Pancreas (tissue), 10 donors: ENCODE measurements at regions not wholly inside any gene's neighbourhood (a gene's known extent, or its start where the extent isn't known, plus 50 kb on each side); places are given as distances from the start of the nearest gene placed in this dataset.

Experiments
- ATAC-seq, 4 donors: fragments of 200-7000 bp; cut with Tn5 transposase; one replicate each; pipeline versions ENCODE4 v1.8.0 to v1.9.1; 2020; ENCODE audit warnings: mild to moderate bottlenecking in 4 of 4, moderate library complexity in 4 of 4
- DNase-seq, 6 donors: peaks; one replicate each; pipeline ENCODE4 v3.0.0-alpha.2; 2020
- FAIRE-seq: peaks from 2 replicates; lab custom pipeline; 2012; peaks lifted over from hg19 to GRCh38; lab: Jason Lieb, UNC
- H3K27ac ChIP-seq, 4 donors: fragments of 200-600 bp; sonication (generic); 1 replicate in 3 of 4; 2 replicates in 1 of 4; pipeline versions ENCODE4 v1.5.0 to v1.8.0; 2020
- H3K27me3 ChIP-seq, 4 donors: fragments of 200-600 bp; one replicate each; pipeline ENCODE4 v1.8.0; 2021
- H3K36me3 ChIP-seq, 3 donors: fragments of 200-600 bp; sonication (generic) in 1 of 3; one replicate each; pipeline versions ENCODE4 v1.5.0 to v1.8.0; 2020 to 2021
- H3K4me1 ChIP-seq, 3 donors: fragments of 200-600 bp; one replicate each; pipeline ENCODE4 v1.8.0; 2021
- H3K4me3 ChIP-seq, 4 donors: fragments of 200-600 bp; sonication (generic) in 2 of 4; one replicate each; pipeline versions ENCODE4 v1.5.0 to v1.8.0; 2020 to 2021
- H3K9me3 ChIP-seq, 4 donors: fragments of 200-600 bp; one replicate each; pipeline ENCODE4 v1.8.0; 2021
- WGBS, 2 donors: extraction: QIAGEN DNeasy Blood & Tissue Kit; methylation state at CpG; one replicate each; pipeline ENCODE4 v1.1.7; 2013; 5-methylcytosine and 5-hydroxymethylcytosine counted together
- intact Hi-C, 3 donors: fragments of 100-400 bp; cut with DNase I; formaldehyde crosslinking; loops; one replicate each; pipeline versions ENCODE4 v1.11.1 to v1.14.2; 2022
- TF ChIP-seq, protein P1 (sequence below), 4 donors: fragments of 200-600 bp; sonication (generic) in 3 of 4; IDR thresholded peaks; one replicate each; pipeline versions ENCODE4 v1.5.0 to v1.8.0; 2021; ENCODE audit warnings: antibody characterized with exemption in 4 of 4
- donor health status: healthy with polysubstance abuse.
- donor health status: DM: no; HTN: no; CAD: no; lungs with moderate emphysema.
- donor health status: DM: no; HTN: no; CAD: no.
- donor health status: control.
- donor health status: control.
- donor health status: Bipolar disorder and iron deficiency.
- donor health status: DM: yes; HTN: yes; CAD: no.
- donor health status: DM: no; HTN: no; CAD: no.
- donor health status: DM: no; HTN: no; CAD: no.
- donor health status: DM: yes; HTN: yes; CAD: no.

DNA sequence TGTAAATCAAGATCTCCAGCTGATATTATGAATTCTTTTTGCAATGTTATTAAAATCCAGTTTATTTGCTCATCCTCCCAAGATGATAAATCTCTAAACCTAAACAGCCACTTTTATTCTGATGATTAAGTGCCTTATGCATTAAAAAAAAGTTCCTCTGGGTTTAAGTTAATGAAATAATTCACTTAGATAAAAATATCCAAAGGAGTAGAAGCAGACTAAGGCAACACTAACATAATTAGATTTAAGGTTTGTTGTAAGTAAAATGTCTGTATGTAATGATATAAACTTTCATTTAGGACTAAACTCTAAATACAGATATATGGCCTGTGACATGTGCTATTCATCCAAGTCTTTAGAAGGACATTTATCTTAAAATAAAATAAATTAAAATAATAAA lies 457.2 kb downstream of the TENT5A start:
- H3K27me3 ChIP-seq, result no peaks in the 10 kb centered on the region
- no peak for FAIRE-seq
- DNase-seq, result no peak
- no peak overlapping the region for H3K27ac ChIP-seq
- intact Hi-C loops, result no loop called here
- H3K4me3 ChIP-seq, result no peak overlapping the region
- TF ChIP-seq, protein P1, sequence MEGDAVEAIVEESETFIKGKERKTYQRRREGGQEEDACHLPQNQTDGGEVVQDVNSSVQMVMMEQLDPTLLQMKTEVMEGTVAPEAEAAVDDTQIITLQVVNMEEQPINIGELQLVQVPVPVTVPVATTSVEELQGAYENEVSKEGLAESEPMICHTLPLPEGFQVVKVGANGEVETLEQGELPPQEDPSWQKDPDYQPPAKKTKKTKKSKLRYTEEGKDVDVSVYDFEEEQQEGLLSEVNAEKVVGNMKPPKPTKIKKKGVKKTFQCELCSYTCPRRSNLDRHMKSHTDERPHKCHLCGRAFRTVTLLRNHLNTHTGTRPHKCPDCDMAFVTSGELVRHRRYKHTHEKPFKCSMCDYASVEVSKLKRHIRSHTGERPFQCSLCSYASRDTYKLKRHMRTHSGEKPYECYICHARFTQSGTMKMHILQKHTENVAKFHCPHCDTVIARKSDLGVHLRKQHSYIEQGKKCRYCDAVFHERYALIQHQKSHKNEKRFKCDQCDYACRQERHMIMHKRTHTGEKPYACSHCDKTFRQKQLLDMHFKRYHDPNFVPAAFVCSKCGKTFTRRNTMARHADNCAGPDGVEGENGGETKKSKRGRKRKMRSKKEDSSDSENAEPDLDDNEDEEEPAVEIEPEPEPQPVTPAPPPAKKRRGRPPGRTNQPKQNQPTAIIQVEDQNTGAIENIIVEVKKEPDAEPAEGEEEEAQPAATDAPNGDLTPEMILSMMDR (IDR thresholded peaks at IDR 0.05), result no peak
- H3K4me1 ChIP-seq, result no peaks in the 10 kb centered on the region
- H3K36me3 ChIP-seq, result no peaks in the 10 kb centered on the region
- no peak for ATAC-seq
- H3K9me3 ChIP-seq, result no peaks in the 10 kb centered on the region

GRCh38 chr6:81293896-81294295 lies 458.6 kb downstream of the TENT5A start:
- WGBS, 2 donors, result 24 to 27% methylated on average over 2 of the region's 2 CpGs
- Histone ChIP-seq H3K27ac (no peak overlapping the region), H3K4me3 (no peak overlapping the region), H3K4me1 (no peaks in the 10 kb centered on the region), H3K27me3 (no peaks in the 10 kb centered on the region), H3K9me3 (no peaks in the 10 kb centered on the region), H3K36me3 (no peaks in the 10 kb centered on the region)
- no peak for FAIRE-seq
- ATAC-seq, result no peak
- TF ChIP-seq, protein P1 (IDR thresholded peaks at IDR 0.05), result no peak
- DNase-seq, result no peak
- intact Hi-C loops, result no loop called here

- TF ChIP-seq, protein P1 (IDR thresholded peaks at IDR 0.05), result no peak
Measured at GRCh38 chr6:81289229-81289628, 463.3 kb downstream of the TENT5A start.

GRCh38 chr6:81265106-81265505 lies 487.4 kb downstream of the TENT5A start:
- no peak overlapping the region for H3K4me3 ChIP-seq
- H3K27ac ChIP-seq, result no peak overlapping the region
- no peak for DNase-seq
- no peaks in the 10 kb centered on the region for H3K36me3 ChIP-seq
- no peaks in the 10 kb centered on the region for H3K4me1 ChIP-seq
- FAIRE-seq, result no peak
- 63 to 76% methylated on average over 4 of the region's 4 CpGs for WGBS, 2 donors
- no peaks in the 10 kb centered on the region for H3K9me3 ChIP-seq
- TF ChIP-seq, protein P1 (IDR thresholded peaks at IDR 0.05), result no peak
- intact Hi-C loops, result no loop called here
- peak in 1 of 4 donors; percentile 52 for ATAC-seq
- H3K27me3 ChIP-seq, result no peaks in the 10 kb centered on the region

More at GRCh38 chr6:81289229-81289628, 463.3 kb downstream of the TENT5A start:
- FAIRE-seq (no peak), DNase-seq (no peak), ATAC-seq (no peak)
- H3K4me3 ChIP-seq, result no peak overlapping the region
- no peaks in the 10 kb centered on the region for H3K9me3 ChIP-seq
- H3K36me3 ChIP-seq, result no peaks in the 10 kb centered on the region
- no peaks in the 10 kb centered on the region for H3K4me1 ChIP-seq
- H3K27me3 ChIP-seq, result no peaks in the 10 kb centered on the region
- intact Hi-C loops, result no loop called here
- no peak overlapping the region for H3K27ac ChIP-seq

DNA sequence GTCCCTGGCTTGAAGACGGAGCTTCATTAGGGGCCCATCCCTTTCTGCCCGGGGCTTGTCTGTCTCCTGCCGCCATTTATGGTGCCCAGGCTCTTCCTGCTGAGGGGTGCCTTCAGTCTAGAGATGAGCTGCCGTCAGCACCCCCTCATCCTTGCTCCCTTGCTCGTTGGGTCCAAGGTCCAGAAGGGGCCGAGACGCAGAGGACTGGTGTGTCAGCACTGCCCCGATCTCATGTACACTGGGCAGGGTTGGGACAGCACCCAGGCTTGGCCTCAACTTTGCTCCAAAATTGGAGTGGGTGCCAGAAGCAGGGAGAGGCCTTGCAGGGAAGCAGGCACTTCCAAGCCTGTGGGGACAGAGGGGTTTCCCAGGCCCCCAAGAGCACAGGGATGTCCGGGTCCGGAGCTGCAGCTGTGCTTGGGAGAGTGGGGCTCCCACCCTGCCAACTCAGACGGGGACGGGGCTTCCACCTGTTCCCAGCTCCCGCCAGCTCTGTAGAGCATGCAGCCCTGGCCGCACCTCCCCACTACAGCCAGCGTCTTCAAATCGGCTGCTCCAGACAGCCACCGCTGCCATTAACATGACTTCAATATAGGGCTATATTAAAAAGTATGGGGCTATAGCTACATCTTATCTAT lies 488.8 kb downstream of the TENT5A start:
- Histone ChIP-seq H3K27ac (no peak overlapping the region), H3K36me3 (no peaks in the 10 kb centered on the region), H3K9me3 (no peaks in the 10 kb centered on the region), H3K4me1 (no peaks in the 10 kb centered on the region), H3K27me3 (no peaks in the 10 kb centered on the region), H3K4me3 (no peak overlapping the region)
- TF ChIP-seq, protein P1 (IDR thresholded peaks at IDR 0.05), result no peak
- FAIRE-seq (no peak), ATAC-seq (no peak), DNase-seq (peak in 1 of 6 donors; percentile 33)
- intact Hi-C loops, result no loop called here
- 75 to 77% methylated on average over 17 of the region's 17 CpGs for WGBS, 2 donors
